ENCODE measurements at regions not wholly inside any gene's neighbourhood (a gene's known extent, or its start where the extent isn't known, plus 50 kb on each side); places are given as distances from the start of the nearest gene placed in this dataset.

DNA sequence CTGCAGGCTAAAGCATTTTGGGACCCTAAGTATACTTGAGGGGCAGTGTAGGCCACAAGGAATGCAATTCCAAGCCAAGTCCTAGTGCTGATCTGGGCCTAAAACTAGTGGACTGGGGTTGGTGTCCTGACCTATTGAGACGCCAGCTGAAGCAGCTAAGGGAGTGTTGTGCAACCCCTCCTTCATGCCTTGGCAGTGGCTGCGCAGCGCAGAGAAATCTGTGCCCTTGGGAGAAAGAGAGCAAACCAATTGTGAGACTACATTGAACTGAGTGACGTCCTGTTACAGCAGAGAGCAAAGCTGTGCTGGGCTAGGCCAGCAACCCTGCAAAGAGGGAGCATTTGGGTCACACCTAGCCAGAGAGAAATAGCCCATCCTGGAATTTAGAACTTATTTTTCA lies 2715.0 kb upstream of the PCDH20 start:
- TF ChIP-seq, protein P1, sequence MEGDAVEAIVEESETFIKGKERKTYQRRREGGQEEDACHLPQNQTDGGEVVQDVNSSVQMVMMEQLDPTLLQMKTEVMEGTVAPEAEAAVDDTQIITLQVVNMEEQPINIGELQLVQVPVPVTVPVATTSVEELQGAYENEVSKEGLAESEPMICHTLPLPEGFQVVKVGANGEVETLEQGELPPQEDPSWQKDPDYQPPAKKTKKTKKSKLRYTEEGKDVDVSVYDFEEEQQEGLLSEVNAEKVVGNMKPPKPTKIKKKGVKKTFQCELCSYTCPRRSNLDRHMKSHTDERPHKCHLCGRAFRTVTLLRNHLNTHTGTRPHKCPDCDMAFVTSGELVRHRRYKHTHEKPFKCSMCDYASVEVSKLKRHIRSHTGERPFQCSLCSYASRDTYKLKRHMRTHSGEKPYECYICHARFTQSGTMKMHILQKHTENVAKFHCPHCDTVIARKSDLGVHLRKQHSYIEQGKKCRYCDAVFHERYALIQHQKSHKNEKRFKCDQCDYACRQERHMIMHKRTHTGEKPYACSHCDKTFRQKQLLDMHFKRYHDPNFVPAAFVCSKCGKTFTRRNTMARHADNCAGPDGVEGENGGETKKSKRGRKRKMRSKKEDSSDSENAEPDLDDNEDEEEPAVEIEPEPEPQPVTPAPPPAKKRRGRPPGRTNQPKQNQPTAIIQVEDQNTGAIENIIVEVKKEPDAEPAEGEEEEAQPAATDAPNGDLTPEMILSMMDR (IDR thresholded peaks at IDR 0.05), result no peak
- no peak for TF ChIP-seq POLR2AphosphoS5 (IDR thresholded peaks at IDR 0.05)

All from suprapubic skin (tissue), 3 donors.